GM13976 (cell line): ENCODE measurements at regions not wholly inside any gene's neighbourhood (a gene's known extent, or its start where the extent isn't known, plus 50 kb on each side); places are given as distances from the start of the nearest gene placed in this dataset.

ENCODE experiments used
- DNase-seq: peaks from one replicate; pipeline ENCODE4 v3.0.0; 2012; ENCODE audit warnings: low spot score
- in situ Hi-C: fragments of 300-500 bp; cut with MboI; formaldehyde crosslinking; loops from one replicate; pipeline ENCODE4 v1.12.0; 2022; ENCODE audit warnings: low sequenced_read_pairs, mixed read lengths, inconsistent platforms; ENCODE audit not compliant: unreplicated experiment
- TF ChIP-seq, protein P1 (sequence below): IDR thresholded peaks from 2 replicates; pipeline ENCODE4 v1.5.1; 2012; ENCODE audit warnings: borderline replicate concordance, mild to moderate bottlenecking; ENCODE audit not compliant: insufficient read depth; ENCODE audit errors: extremely low read depth, missing control alignments, control extremely low read depth

DNA sequence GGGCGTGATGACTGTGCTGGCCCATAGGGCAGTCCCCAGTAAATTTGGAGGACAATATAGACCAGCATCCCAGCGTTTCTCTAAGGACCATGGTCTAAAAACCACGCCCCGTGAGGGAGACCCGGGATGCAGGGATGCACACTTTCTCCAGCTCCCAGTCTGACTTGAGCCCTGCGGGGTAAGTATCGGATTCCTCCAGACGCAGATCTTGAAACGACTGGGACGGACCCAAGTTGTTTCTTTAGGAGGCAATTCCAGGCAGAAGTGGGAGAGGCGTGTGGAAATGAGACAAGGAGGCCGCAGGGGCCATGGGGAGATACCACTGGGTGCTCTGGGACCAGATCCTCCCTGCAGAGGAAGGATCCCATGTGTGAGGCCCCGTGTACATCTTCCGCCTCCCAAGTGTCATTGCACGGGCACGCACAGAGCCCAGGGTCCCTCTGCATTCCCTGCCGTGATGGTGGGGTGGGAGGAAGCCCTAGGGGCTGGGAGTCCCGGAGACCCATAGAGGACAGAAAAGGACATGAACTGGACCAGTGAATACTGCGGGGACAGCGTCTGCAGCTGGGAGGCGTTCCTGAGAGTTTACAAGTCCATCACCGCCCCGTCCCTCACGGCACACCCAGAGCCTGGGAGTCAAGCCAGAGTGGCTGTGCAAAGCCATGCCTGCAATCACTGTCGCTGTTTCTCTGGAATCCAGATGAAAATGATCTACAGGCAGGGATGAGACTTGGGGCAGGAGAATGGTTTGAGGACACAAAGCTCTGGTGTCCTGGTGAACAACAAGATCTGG lies 522.9 kb downstream of the CDH26 start:
- no peak for DNase-seq
- TF ChIP-seq, protein P1, sequence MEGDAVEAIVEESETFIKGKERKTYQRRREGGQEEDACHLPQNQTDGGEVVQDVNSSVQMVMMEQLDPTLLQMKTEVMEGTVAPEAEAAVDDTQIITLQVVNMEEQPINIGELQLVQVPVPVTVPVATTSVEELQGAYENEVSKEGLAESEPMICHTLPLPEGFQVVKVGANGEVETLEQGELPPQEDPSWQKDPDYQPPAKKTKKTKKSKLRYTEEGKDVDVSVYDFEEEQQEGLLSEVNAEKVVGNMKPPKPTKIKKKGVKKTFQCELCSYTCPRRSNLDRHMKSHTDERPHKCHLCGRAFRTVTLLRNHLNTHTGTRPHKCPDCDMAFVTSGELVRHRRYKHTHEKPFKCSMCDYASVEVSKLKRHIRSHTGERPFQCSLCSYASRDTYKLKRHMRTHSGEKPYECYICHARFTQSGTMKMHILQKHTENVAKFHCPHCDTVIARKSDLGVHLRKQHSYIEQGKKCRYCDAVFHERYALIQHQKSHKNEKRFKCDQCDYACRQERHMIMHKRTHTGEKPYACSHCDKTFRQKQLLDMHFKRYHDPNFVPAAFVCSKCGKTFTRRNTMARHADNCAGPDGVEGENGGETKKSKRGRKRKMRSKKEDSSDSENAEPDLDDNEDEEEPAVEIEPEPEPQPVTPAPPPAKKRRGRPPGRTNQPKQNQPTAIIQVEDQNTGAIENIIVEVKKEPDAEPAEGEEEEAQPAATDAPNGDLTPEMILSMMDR = no peak
- in situ Hi-C loops = no loop called here

DNA sequence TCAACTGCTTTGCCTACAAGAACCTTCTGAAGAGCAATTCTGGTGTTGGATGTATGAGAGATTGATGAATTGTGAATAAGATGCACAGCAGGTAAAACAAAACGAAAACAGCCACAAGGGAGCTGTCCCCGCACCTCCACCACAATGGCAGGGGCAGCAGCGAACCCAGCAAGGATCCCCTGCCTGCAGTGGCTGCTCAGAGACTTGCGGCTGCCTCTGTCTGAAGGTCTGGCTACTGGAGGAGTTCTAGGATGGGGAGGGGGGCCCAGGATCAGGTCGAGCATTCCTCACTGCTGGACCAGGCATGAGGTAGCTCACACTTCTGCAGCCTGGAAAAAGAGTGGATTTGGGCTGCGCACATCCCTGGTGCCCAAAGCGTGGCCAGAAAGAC lies 523.5 kb downstream of the CDH26 start:
- TF ChIP-seq, protein P1 = no peak
- in situ Hi-C loops = no loop called here
- no peak for DNase-seq

DNA sequence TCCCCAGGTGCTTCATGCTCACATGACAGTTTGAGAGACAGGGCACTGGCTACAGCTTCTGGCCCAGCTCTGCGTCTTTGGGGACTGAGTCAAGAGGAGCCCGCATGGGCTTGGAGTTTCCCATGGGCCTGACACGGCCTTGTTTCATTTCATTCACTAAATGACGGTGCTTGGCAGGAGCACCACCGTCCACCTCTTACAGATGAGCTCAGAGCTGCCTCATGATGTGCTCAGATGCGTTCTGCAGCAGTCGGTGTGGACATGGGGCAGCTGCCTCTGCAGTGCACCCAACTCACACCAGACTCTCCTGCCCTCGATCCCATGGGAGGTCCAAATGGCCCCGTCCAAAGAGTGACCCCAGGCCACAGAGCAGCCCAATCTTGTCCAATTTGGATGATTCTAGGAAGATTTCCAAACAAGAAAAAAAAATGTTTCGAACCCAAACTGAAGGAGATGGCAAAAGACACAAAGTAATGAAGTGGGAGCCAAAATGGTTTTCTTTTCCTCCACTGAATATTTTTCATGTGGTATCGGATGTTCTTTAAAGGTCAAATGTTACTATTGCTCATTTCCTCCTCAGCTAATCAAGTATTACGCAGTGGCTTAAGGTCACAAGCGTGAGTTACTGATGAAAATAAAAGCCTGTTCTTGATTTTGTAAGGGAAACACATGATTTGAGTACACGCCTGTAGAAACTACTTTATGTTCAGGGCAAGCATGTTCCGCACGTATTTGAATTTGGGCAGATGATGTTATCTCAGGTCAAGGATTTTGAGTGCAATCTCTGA lies 524.2 kb downstream of the CDH26 start:
- TF ChIP-seq, protein P1 = no peak
- in situ Hi-C loops = no loop called here
- DNase-seq = no peak

DNA sequence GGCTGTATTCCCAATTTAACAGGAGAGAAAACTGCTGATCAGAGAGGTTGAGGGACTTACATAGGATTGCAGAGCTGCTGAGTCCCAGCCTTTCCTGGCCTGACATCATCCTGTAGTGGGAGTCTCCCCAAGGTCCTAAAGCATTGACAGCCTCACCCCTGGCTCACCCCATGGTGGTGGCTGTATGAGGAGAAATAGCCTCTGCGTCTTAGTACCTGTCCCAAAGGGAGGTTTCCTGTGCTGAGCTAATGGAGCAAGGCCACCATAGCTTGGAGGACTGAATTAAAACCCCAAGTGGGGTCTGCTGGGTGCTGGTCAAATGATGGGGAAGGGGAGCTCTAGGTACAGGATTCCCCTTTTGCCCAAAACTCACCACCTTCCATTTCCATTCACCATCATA lies 525.1 kb downstream of the CDH26 start:
- TF ChIP-seq, protein P1 = no peak
- in situ Hi-C loops = no loop called here
- no peak for DNase-seq

DNA sequence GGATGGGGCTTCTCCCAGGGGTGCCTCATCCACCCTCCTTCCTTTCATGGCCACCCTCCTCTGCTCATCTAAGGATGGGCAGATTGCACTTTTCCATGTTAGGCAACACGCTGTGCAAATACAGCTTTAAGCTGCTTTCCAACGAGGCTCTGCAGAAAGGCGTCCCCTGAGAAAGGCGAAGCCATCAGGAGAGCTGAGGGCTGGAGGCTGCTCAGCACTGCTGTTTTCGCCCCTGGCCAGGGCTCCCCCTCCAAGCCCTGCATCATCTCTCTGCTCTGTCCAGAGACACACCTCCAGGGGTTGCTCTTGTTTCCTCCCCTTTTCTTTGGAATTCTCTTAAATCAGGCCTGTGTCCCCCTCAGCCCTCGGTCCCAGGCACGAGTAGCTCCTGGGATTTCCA lies 526.1 kb downstream of the CDH26 start:
- no peak for DNase-seq
- TF ChIP-seq, protein P1 = no peak
- in situ Hi-C loops = no loop called here

DNA sequence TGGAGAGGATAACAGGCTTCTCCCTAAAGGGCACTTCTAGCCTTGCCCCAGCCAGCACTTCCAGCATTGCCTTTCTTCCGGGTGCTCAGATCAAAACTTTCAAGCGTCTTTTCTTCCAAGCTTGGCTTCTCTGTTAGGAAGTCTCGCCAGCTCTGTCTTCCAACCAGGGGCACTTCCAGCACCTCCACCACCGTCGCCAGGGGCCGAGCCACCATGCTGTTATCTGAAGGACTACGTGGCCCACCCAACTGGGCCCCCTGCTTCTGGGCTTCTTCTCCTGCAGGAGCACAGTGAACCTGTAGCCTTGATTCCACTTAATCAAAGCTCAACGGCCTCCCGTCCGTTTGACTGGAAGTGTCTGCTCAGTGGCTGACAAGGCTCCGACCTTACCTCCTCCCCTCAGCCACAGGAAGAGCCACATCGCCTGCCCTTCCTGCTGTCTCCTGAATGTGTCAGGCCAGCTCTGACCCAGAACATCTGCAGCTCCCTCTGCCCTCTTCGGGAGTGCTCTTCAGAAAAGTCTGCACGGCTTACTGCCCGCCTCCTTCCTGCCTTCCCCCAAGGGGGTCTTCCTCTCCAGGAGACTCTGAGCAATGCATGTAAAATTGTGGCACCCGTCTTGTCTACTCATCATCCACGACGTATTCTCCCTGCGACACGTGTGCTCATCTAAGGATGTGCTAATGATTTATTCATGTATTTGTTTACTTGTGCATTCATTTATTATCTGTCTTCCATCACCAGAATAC lies 527.0 kb downstream of the CDH26 start:
- no peak for DNase-seq
- TF ChIP-seq, protein P1 = no peak
- in situ Hi-C loops = no loop called here
